B cell (primary cell): ENCODE measurements at regions not wholly inside any gene's neighbourhood (a gene's known extent, or its start where the extent isn't known, plus 50 kb on each side); places are given as distances from the start of the nearest gene placed in this dataset.

ENCODE experiments used
- ATAC-seq: fragments of 200-7000 bp; cut with Tn5 transposase; one replicate; pipeline ENCODE4 v1.10.0; 2021; ENCODE audit warnings: low read depth, mild to moderate bottlenecking, moderate number of reproducible peaks, moderate library complexity
- CTCF ChIA-PET: fragments of 350-600 bp; sonication (Branson Sonifier 250); formaldehyde crosslinking; loops from one replicate; lab custom pipeline; 2021; ENCODE audit warnings: antibody characterized with exemption, inconsistent platforms; lab: Charles Lee
- POLR2A ChIA-PET: fragments of 350-600 bp; sonication (Branson Sonifier 250); formaldehyde crosslinking; loops from one replicate; lab custom pipeline; 2021; ENCODE audit warnings: antibody characterized with exemption; lab: Charles Lee
- DNase-seq: peaks from one replicate; pipeline ENCODE4 v3.0.0; 2013
- H2AFZ ChIP-seq: 2 replicates; pipeline ENCODE4 v1.6.1; 2012; ENCODE audit warnings: mild to moderate bottlenecking, low read depth, low read length; ENCODE audit not compliant: insufficient read depth, poor library complexity, severe bottlenecking
- H3K27ac ChIP-seq, 2 donors: 1 replicate in 1 of 2; 2 replicates in 1 of 2; pipeline ENCODE4 v1.5.1; 2012 to 2013; ENCODE audit warnings: low read length in 2 of 2, mild to moderate bottlenecking in 2 of 2, moderate library complexity in 1 of 2
- H3K27me3 ChIP-seq, 4 experiments: fragments of 200-600 bp in 1 of 4; sonication (generic) in 1 of 4; replicated peaks in 1 of 4; 1 replicate in 2 of 4; 2 replicates in 2 of 4; pipeline versions ENCODE4 v1.6.1 to v1.7.0; 2013 to 2016; ENCODE audit warnings: low read length in 3 of 4, mild to moderate bottlenecking in 2 of 4, mixed read lengths in 1 of 4, moderate library complexity in 1 of 4; ENCODE audit not compliant: insufficient read depth in 4 of 4, control insufficient read depth in 3 of 4; ENCODE audit errors: control extremely low read depth in 1 of 4
- H3K36me3 ChIP-seq, 2 experiments: replicated peaks in 1 of 2; 1 replicate in 1 of 2; 2 replicates in 1 of 2; pipeline versions ENCODE4 v1.6.1 to v1.7.1; 2013; ENCODE audit warnings: low read length in 1 of 2; ENCODE audit not compliant: insufficient read depth in 2 of 2, control insufficient read depth in 1 of 2; ENCODE audit errors: control extremely low read depth in 1 of 2, extremely low read depth in 1 of 2
- H3K4me1 ChIP-seq, 2 donors: fragments of 200-600 bp in 1 of 2; sonication (generic) in 1 of 2; 1 replicate in 1 of 2; 2 replicates in 1 of 2; pipeline versions ENCODE4 v1.5.1 to v1.6.1; 2013 to 2017; ENCODE audit warnings: low read length in 2 of 2; ENCODE audit not compliant: control insufficient read depth in 2 of 2, insufficient read depth in 2 of 2
- H3K4me2 ChIP-seq: replicated peaks from 2 replicates; pipeline ENCODE3; 2012; ENCODE audit warnings: mild to moderate bottlenecking, low read depth, low read length; ENCODE audit not compliant: poor library complexity, severe bottlenecking
- H3K4me3 ChIP-seq, 5 experiments: fragments of 200-600 bp in 1 of 5; sonication (generic) in 1 of 5; 1 replicate in 3 of 5; 2 replicates in 2 of 5; pipeline versions ENCODE4 v1.5.1 to v1.7.0; 2011 to 2016; ENCODE audit warnings: low read length in 4 of 5, mild to moderate bottlenecking in 4 of 5, low read depth in 2 of 5, control low read depth in 1 of 5, moderate library complexity in 1 of 5; ENCODE audit not compliant: insufficient read depth in 1 of 5; ENCODE audit errors: control extremely low read depth in 1 of 5, extremely low read depth in 1 of 5
- H3K79me2 ChIP-seq: fragments of 200-600 bp; sonication (generic); one replicate; pipeline ENCODE4 v1.6.0; 2016; ENCODE audit warnings: low read length; ENCODE audit not compliant: control insufficient read depth, insufficient read depth
- H3K9ac ChIP-seq: fragments of 200-600 bp; sonication (generic); 2 replicates; pipeline ENCODE4 v1.6.1; 2017; ENCODE audit warnings: mild to moderate bottlenecking, low read length, moderate library complexity
- H3K9me3 ChIP-seq, 3 donors: one replicate each; pipeline versions ENCODE4 v1.6.1 to v1.7.1; 2013; ENCODE audit warnings: low read length in 2 of 3; ENCODE audit not compliant: control insufficient read depth in 2 of 3, insufficient read depth in 1 of 3; ENCODE audit errors: control extremely low read depth in 1 of 3
- H4K20me1 ChIP-seq: 2 replicates; pipeline ENCODE4 v1.6.0; 2012; ENCODE audit warnings: mild to moderate bottlenecking, low read length; ENCODE audit not compliant: insufficient read depth, control insufficient read depth, poor library complexity, severe bottlenecking
- H3K27ac Mint-ChIP-seq: one replicate; pipeline ENCODE4 v1.8.0; 2021; ENCODE audit warnings: mixed read lengths
- H3K27me3 Mint-ChIP-seq: one replicate; pipeline ENCODE4 v1.8.0; 2021; ENCODE audit warnings: mixed read lengths
- H3K4me1 Mint-ChIP-seq: one replicate; pipeline ENCODE4 v1.8.0; 2021; ENCODE audit warnings: mixed read lengths
- H3K4me3 Mint-ChIP-seq: one replicate; pipeline ENCODE4 v1.8.0; 2021; ENCODE audit warnings: mixed read lengths
- H3K9me3 Mint-ChIP-seq: one replicate; pipeline ENCODE4 v1.8.0; 2022; ENCODE audit warnings: mixed read lengths; ENCODE audit not compliant: insufficient read depth
- CTCF ChIP-seq: fragments of 200-600 bp; IDR thresholded peaks from one replicate; pipeline ENCODE4 v1.8.0; 2022; ENCODE audit warnings: antibody characterized with exemption, mild to moderate bottlenecking
- EZH2 ChIP-seq: IDR thresholded peaks from 2 replicates; pipeline ENCODE4 v1.6.1; 2012; ENCODE audit warnings: borderline replicate concordance, low read depth, mild to moderate bottlenecking, moderate library complexity, low read length; ENCODE audit not compliant: insufficient read depth, poor library complexity, severe bottlenecking
- WGBS: methylation state at CpG from one replicate; pipeline ENCODE4 v1.1.5; 2013; ENCODE audit warnings: missing lambda C conversion rate; ENCODE audit not compliant: insufficient coverage; 5-methylcytosine and 5-hydroxymethylcytosine counted together
- intact Hi-C: fragments of 100-400 bp; cut with micrococcal nuclease; formaldehyde crosslinking; loops from one replicate; pipeline ENCODE4 v1.10.0; 2022

- H3K4me1 ChIP-seq = no peaks in the 10 kb centered on the region
- Mint-ChIP-seq H3K4me1 (peaks cover 6% of the 10 kb centered on the region), H3K4me3 (no peak overlapping the region), H3K27me3 (no peaks in the 10 kb centered on the region), H3K27ac (no peak overlapping the region), H3K9me3 (no peaks in the 10 kb centered on the region)
- POLR2A ChIA-PET = no interaction called here
- no peaks in the 10 kb centered on the region for H3K27me3 ChIP-seq
- WGBS = 98% methylated on average over 4 of the region's 5 CpGs
- no peak overlapping the region for H3K4me3 ChIP-seq
- no peak overlapping the region for H3K9ac ChIP-seq
- TF ChIP-seq EZH2 = no peak
- TF ChIP-seq CTCF = no peak
- peak overlapping the region; percentile 53 for H2AFZ ChIP-seq
- H4K20me1 ChIP-seq = no peaks in the 10 kb centered on the region
- CTCF ChIA-PET = no interaction called here
- H3K9me3 ChIP-seq = no peaks in the 10 kb centered on the region
- no peaks in the 10 kb centered on the region for H3K79me2 ChIP-seq
- intact Hi-C loops = no loop called here
- H3K36me3 ChIP-seq = no peaks in the 10 kb centered on the region
- no peak for DNase-seq
- H3K4me2 ChIP-seq = no peak overlapping the region
- ATAC-seq = no peak
- no peak overlapping the region for H3K27ac ChIP-seq
Observed at GRCh38 chr2:41716497-41716896, 331.3 kb upstream of the PKDCC start.

GRCh38 chr2:41717839-41718238, 330.0 kb upstream of the PKDCC start:
- CTCF ChIA-PET = interaction anchor here (1.0 kb wide), 1 partner anchor 8 kb away, joined by 3 read pairs; no protein-coding TSS in a partner anchor
- Mint-ChIP-seq H3K27me3 (no peaks in the 10 kb centered on the region), H3K4me3 (no peak overlapping the region), H3K27ac (no peak overlapping the region), H3K4me1 (peaks cover 6% of the 10 kb centered on the region), H3K9me3 (no peaks in the 10 kb centered on the region)
- peak overlapping the region; percentile 33 for H2AFZ ChIP-seq
- H3K4me3 ChIP-seq = no peak overlapping the region
- H3K27me3 ChIP-seq = no peaks in the 10 kb centered on the region
- H3K27ac ChIP-seq = no peak overlapping the region
- no peaks in the 10 kb centered on the region for H4K20me1 ChIP-seq
- POLR2A ChIA-PET = no interaction called here
- ATAC-seq (no peak), DNase-seq (no peak)
- H3K4me2 ChIP-seq = no peak overlapping the region
- intact Hi-C loops = no loop called here
- H3K79me2 ChIP-seq = no peaks in the 10 kb centered on the region
- no peaks in the 10 kb centered on the region for H3K9me3 ChIP-seq
- H3K36me3 ChIP-seq = no peaks in the 10 kb centered on the region
- no CpG with 5 or more reads among the region's 1 CpG for WGBS
- no peaks in the 10 kb centered on the region for H3K4me1 ChIP-seq
- H3K9ac ChIP-seq = no peak overlapping the region
- no peak for TF ChIP-seq CTCF
- TF ChIP-seq EZH2 = no peak
